ENCODE measurements at regions not wholly inside any gene's neighbourhood (a gene's known extent, or its start where the extent isn't known, plus 50 kb on each side); places are given as distances from the start of the nearest gene placed in this dataset.

- no peaks in the 10 kb centered on the region for H3K4me1 Mint-ChIP-seq
- Histone ChIP-seq H3K4me3 (replicated peaks in 1 of 3; ENCODE audit: low read depth in 2 of 3, low read length in 3 of 3) (no peak overlapping the region), H3K79me2 (ENCODE audit: insufficient read depth, low read length) (no peaks in the 10 kb centered on the region), H3K9ac (ENCODE audit: insufficient read depth, low read length, poor library complexity, severe bottlenecking) (no peak overlapping the region), H4K20me1 (ENCODE audit: insufficient read depth, low read length) (no peaks in the 10 kb centered on the region), H3K4me1 (ENCODE audit: control insufficient read depth in 1 of 2, insufficient read depth in 2 of 2, low read length in 2 of 2) (no peaks in the 10 kb centered on the region), H3K9me3 (replicated peaks in 1 of 2; ENCODE audit: control insufficient read depth in 1 of 2, insufficient read depth in 1 of 2, low read length in 2 of 2) (no peaks in the 10 kb centered on the region), H3K27me3 (ENCODE audit: control insufficient read depth in 2 of 2, insufficient read depth in 2 of 2, low read length in 2 of 2) (no peaks in the 10 kb centered on the region), H3K36me3 (replicated peaks in 1 of 2; ENCODE audit: control insufficient read depth in 1 of 2, insufficient read depth in 2 of 2, low read length in 2 of 2) (no peaks in the 10 kb centered on the region), H3K4me2 (replicated peaks; ENCODE audit: extremely low read depth, low read length, poor library complexity, severe bottlenecking) (no peak overlapping the region), H2AFZ (ENCODE audit: insufficient read depth, low read depth, low read length, poor library complexity, severe bottlenecking) (no peak overlapping the region), H3K27ac (ENCODE audit: low read depth in 1 of 2, low read length in 2 of 2) (no peak overlapping the region)
- H3K36me3 Mint-ChIP-seq: no peaks in the 10 kb centered on the region
- H3K9me3 Mint-ChIP-seq: peaks cover 0 to 2% (median 0%) of the 10 kb centered on the region in 7 donors
- intact Hi-C loops (cut with micrococcal nuclease): no loop called here
- no peak overlapping the region for H3K27ac Mint-ChIP-seq
- peaks cover 0 to 3% (median 0%) of the 10 kb centered on the region in 3 donors for H3K27me3 Mint-ChIP-seq (ENCODE audit: low read depth in 3 of 3)
- no CpG with 5 or more reads among the region's 2 CpGs for WGBS (ENCODE audit: insufficient coverage)
- TF ChIP-seq CTCF (IDR thresholded peaks at IDR 0.05): no peak
- no peak overlapping the region for H3K4me3 Mint-ChIP-seq
- DNase-seq: no peak
These were observed 606.1 kb upstream of the USP24 start for GRCh38 chr1:55821234-55821633.

DNA sequence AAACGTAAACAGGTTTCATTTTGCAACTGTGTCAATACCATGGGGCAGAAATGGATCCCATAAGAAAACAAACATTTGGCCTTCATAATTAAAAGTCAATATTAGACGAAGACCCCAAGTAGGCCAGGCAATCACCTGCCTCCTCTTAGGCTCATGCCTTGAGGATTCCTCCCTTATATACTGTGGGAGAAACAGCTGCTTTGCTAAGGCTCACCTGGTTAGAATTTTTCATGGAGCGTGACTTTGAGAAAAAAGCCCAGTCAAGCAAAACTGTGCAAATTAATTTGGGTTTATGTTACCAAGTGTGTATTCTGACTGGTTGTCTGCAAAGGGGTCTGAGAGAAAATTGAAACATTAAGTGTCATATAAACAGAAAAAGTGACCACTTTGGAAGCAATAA lies 605.3 kb upstream of the USP24 start:
- no peak overlapping the region for H3K4me3 Mint-ChIP-seq
- H3K79me2 ChIP-seq (ENCODE audit: insufficient read depth, low read length): no peaks in the 10 kb centered on the region
- H3K9me3 ChIP-seq (replicated peaks in 1 of 2; ENCODE audit: control insufficient read depth in 1 of 2, insufficient read depth in 1 of 2, low read length in 2 of 2): no peaks in the 10 kb centered on the region
- H3K27ac ChIP-seq (ENCODE audit: low read depth in 1 of 2, low read length in 2 of 2): no peak overlapping the region
- H3K27me3 Mint-ChIP-seq (ENCODE audit: low read depth in 3 of 3): peaks cover 0 to 3% (median 0%) of the 10 kb centered on the region in 3 donors
- H3K4me1 ChIP-seq (ENCODE audit: control insufficient read depth in 1 of 2, insufficient read depth in 2 of 2, low read length in 2 of 2): no peaks in the 10 kb centered on the region
- H3K4me1 Mint-ChIP-seq: no peaks in the 10 kb centered on the region
- no peak overlapping the region for H3K4me3 ChIP-seq (replicated peaks in 1 of 3; ENCODE audit: low read depth in 2 of 3, low read length in 3 of 3)
- no peak overlapping the region for H3K4me2 ChIP-seq (replicated peaks; ENCODE audit: extremely low read depth, low read length, poor library complexity, severe bottlenecking)
- no peak overlapping the region for H3K27ac Mint-ChIP-seq
- WGBS (ENCODE audit: insufficient coverage): 60% methylated on average over 1 of the region's 3 CpGs
- intact Hi-C loops (cut with micrococcal nuclease): no loop called here
- no peak for TF ChIP-seq CTCF (IDR thresholded peaks at IDR 0.05)
- H3K9me3 Mint-ChIP-seq: no peaks in the 10 kb centered on the region
- DNase-seq: no peak
- no peak overlapping the region for H2AFZ ChIP-seq (ENCODE audit: insufficient read depth, low read depth, low read length, poor library complexity, severe bottlenecking)
- H3K27me3 ChIP-seq (ENCODE audit: control insufficient read depth in 2 of 2, insufficient read depth in 2 of 2, low read length in 2 of 2): no peaks in the 10 kb centered on the region
- H3K36me3 ChIP-seq (replicated peaks in 1 of 2; ENCODE audit: control insufficient read depth in 1 of 2, insufficient read depth in 2 of 2, low read length in 2 of 2): no peaks in the 10 kb centered on the region
- no peaks in the 10 kb centered on the region for H4K20me1 ChIP-seq (ENCODE audit: insufficient read depth, low read length)
- H3K9ac ChIP-seq (ENCODE audit: insufficient read depth, low read length, poor library complexity, severe bottlenecking): no peak overlapping the region
- no peaks in the 10 kb centered on the region for H3K36me3 Mint-ChIP-seq

Data from CD14-positive monocyte (primary cell).